ENCODE measurements at regions not wholly inside any gene's neighbourhood (a gene's known extent, or its start where the extent isn't known, plus 50 kb on each side); places are given as distances from the start of the nearest gene placed in this dataset.
"Not testable (repeated sequence)": the region's sequence is repeated elsewhere in the genome, so short reads cannot be mapped to it uniquely, and the experiment has no call there.

DNA sequence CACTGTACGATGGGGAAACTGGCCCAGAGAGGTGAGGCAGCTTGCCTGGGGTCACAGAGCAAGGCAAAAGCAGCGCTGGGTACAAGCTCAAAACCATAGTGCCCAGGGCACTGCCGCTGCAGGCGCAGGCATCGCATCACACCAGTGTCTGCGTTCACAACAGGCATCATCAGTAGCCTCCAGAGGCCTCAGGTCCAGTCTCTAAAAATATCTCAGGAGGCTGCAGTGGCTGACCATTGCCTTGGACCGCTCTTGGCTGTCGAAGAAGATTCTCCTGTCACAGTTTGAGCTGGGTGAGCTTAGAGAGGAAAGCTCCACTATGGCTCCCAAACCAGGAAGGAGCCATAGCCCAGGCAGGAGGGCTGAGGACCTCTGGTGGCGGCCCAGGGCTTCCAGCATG, 51.2 kb upstream of the IQSEC3 start:
- H3K14ac ChIP-seq (replicated peaks; ENCODE audit: low read depth, low read length); dilution Hi-C loops (cut with HindIII; ENCODE audit: low sequenced_read_pairs, unreplicated experiment); H2BK15ac ChIP-seq (ENCODE audit: low read depth, low read length); BruUV-seq (replicated peaks); H3K4me3 ChIP-seq (ENCODE audit: insufficient read depth, low read depth, low read length); H3K27me3 ChIP-seq (ENCODE audit: control insufficient read depth, insufficient read depth, low read length); H3K23ac ChIP-seq (ENCODE audit: low read depth, low read length); H3K4me1 ChIP-seq (ENCODE audit: control insufficient read depth, insufficient read depth, low read length); H2BK120ac ChIP-seq (ENCODE audit: low read depth, low read length); ATAC-seq (ENCODE audit: low read depth); CTCF ChIA-PET; H2BK5ac ChIP-seq (ENCODE audit: low read depth, low read length, poor library complexity, severe bottlenecking); H3K9me3 ChIP-seq (ENCODE audit: control insufficient read depth, insufficient read depth, low read length); H3K27ac ChIP-seq (ENCODE audit: insufficient read depth, low read length); in situ Hi-C loops (cut with MboI; ENCODE audit: low sequenced_read_pairs); H2AFZ ChIP-seq (replicated peaks; ENCODE audit: low read length, poor library complexity); H4K20me1 ChIP-seq (ENCODE audit: insufficient read depth, low read length); H3K9ac ChIP-seq (ENCODE audit: low read depth, low read length); H3K36me3 ChIP-seq (ENCODE audit: control insufficient read depth, insufficient read depth, low read length); H3K56ac ChIP-seq (ENCODE audit: extremely low read depth, insufficient read depth, low read length); H4K8ac ChIP-seq (ENCODE audit: low read depth in 2 of 2, low read length in 2 of 2); DNase-seq; H3K9me1 ChIP-seq (ENCODE audit: insufficient read depth, low read length); H3K79me1 ChIP-seq (ENCODE audit: low read depth in 1 of 2, low read length in 2 of 2); H3K18ac ChIP-seq (ENCODE audit: low read depth, low read length); H2AK9ac ChIP-seq (replicated peaks; ENCODE audit: low read depth, low read length, poor library complexity); H3K4me2 ChIP-seq (ENCODE audit: low read depth, low read length); H3K4ac ChIP-seq (ENCODE audit: low read depth, low read length); H2BK20ac ChIP-seq (ENCODE audit: low read depth, low read length); H2AK5ac ChIP-seq (ENCODE audit: low read depth, low read length); POLR2A ChIA-PET (ENCODE audit: unreplicated experiment); H4K5ac ChIP-seq (ENCODE audit: low read depth, low read length); H4K91ac ChIP-seq (ENCODE audit: insufficient read depth, low read depth, low read length); intact Hi-C loops (cut with micrococcal nuclease): not testable (repeated sequence)
- WGBS, 2 experiments (ENCODE audit: extremely low coverage in 2 of 2, insufficient read length in 1 of 2), result no CpG with 5 or more reads among the region's 9 CpGs

DNA sequence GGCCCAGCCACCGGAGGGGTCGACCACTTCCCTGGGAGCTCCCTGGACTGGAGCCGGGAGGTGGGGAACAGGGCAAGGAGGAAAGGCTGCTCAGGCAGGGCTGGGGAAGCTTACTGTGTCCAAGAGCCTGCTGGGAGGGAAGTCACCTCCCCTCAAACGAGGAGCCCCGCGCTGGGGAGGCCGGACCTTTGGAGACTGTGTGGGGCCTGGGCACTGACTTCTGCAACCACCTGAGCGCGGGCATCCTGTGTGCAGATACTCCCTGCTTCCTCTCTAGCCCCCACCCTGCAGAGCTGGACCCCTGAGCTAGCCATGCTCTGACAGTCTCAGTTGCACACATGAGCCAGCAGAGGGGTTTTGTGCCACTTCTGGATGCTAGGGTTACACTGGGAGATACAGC, 50.5 kb upstream of the IQSEC3 start:
- BruUV-seq (replicated peaks), result not testable (repeated sequence)

More for the DNA sequence above, 50.5 kb upstream of the IQSEC3 start:
- DNase-seq; H3K4me2 ChIP-seq (ENCODE audit: low read depth, low read length); H3K14ac ChIP-seq (replicated peaks; ENCODE audit: low read depth, low read length); H2BK5ac ChIP-seq (ENCODE audit: low read depth, low read length, poor library complexity, severe bottlenecking); H2BK15ac ChIP-seq (ENCODE audit: low read depth, low read length); H2AK9ac ChIP-seq (replicated peaks; ENCODE audit: low read depth, low read length, poor library complexity); H3K4ac ChIP-seq (ENCODE audit: low read depth, low read length); CTCF ChIA-PET; H3K27me3 ChIP-seq (ENCODE audit: control insufficient read depth, insufficient read depth, low read length); H4K91ac ChIP-seq (ENCODE audit: insufficient read depth, low read depth, low read length); H2BK20ac ChIP-seq (ENCODE audit: low read depth, low read length); H3K23ac ChIP-seq (ENCODE audit: low read depth, low read length); POLR2A ChIA-PET (ENCODE audit: unreplicated experiment); H2BK120ac ChIP-seq (ENCODE audit: low read depth, low read length); H3K27ac ChIP-seq (ENCODE audit: insufficient read depth, low read length); H2AFZ ChIP-seq (replicated peaks; ENCODE audit: low read length, poor library complexity); ATAC-seq (ENCODE audit: low read depth); H3K4me1 ChIP-seq (ENCODE audit: control insufficient read depth, insufficient read depth, low read length); H3K4me3 ChIP-seq (ENCODE audit: insufficient read depth, low read depth, low read length); H3K9me3 ChIP-seq (ENCODE audit: control insufficient read depth, insufficient read depth, low read length); H4K5ac ChIP-seq (ENCODE audit: low read depth, low read length); intact Hi-C loops (cut with micrococcal nuclease); H3K36me3 ChIP-seq (ENCODE audit: control insufficient read depth, insufficient read depth, low read length); dilution Hi-C loops (cut with HindIII; ENCODE audit: low sequenced_read_pairs, unreplicated experiment); H2AK5ac ChIP-seq (ENCODE audit: low read depth, low read length); H3K9ac ChIP-seq (ENCODE audit: low read depth, low read length); H3K9me1 ChIP-seq (ENCODE audit: insufficient read depth, low read length); H4K20me1 ChIP-seq (ENCODE audit: insufficient read depth, low read length); H3K56ac ChIP-seq (ENCODE audit: extremely low read depth, insufficient read depth, low read length); H3K18ac ChIP-seq (ENCODE audit: low read depth, low read length); in situ Hi-C loops (cut with MboI; ENCODE audit: low sequenced_read_pairs); H4K8ac ChIP-seq (ENCODE audit: low read depth in 2 of 2, low read length in 2 of 2); H3K79me1 ChIP-seq (ENCODE audit: low read depth in 1 of 2, low read length in 2 of 2): not testable (repeated sequence)
- WGBS, 2 experiments (ENCODE audit: extremely low coverage in 2 of 2, insufficient read length in 1 of 2), result no CpG with 5 or more reads among the region's 9 CpGs

Measured in IMR-90 (cell line).